Islet of Langerhans (tissue), 1 donor: ENCODE measurements at regions not wholly inside any gene's neighbourhood (a gene's known extent, or its start where the extent isn't known, plus 50 kb on each side); places are given as distances from the start of the nearest gene placed in this dataset.

Experiments
- FAIRE-seq: peaks from one replicate; lab custom pipeline; 2011; peaks lifted over from hg19 to GRCh38; lab: Jason Lieb, UNC

DNA sequence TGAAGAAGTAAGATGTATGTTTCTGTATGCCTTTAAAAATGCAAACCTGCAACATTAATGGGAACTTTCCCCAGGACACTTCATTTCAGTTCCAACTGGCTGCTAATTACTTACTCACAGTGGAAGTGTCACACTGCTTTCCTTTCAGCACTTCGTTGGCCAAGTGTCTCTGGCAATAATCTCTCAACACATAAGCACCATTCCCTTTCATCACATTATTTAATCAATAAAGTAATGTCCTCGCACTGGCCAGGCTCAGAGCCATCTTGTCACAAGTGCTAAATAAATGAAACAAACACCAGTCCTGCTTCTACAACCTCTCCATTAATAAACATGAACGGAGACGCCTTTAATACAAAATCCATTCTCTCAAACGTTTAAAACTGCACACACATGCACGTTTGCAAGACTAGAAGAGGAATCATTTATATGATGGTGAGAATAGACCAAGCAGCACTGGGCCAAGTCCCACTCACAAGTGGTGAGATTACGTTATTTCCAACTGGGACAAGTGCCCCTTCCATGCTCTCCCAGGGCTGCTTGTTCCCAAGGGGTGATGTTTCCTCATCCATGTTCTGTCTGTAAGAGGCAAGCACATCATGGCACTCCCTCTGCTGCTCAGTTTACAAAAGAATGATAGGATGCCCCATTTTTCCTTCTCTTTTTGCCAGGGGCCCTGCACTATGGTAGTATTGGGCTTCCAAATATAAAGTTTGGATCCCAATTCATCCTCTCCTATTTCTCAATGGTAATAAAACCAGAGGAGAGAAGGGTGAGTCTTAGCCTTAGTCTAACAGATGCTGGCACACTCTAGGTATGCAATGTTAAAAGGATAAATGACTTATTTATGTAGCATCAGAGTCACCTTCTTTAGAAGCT is 56.8 kb upstream of the ETAA1 start:
- no peak for FAIRE-seq

- FAIRE-seq = no peak
These were observed 56.2 kb upstream of the ETAA1 start for GRCh38 chr2:67341012-67341318.

DNA sequence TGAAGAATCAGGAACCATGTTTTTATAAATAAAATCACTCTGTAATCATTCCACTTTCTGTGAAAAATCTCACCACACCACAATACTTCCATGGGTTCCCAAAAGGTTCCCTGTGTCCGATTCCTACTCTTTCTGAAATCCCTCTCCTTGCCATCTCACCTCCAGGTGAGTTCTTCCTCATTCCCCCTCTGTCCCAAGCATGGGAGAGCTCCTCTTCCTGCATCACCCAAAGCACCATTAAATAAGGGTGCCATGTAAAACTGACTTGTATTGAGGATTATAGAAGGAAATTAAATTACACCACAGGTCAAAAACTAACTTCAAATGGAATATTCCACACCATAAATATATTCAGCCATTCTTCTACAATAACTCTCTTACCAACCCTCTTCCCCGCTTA is 55.8 kb upstream of the ETAA1 start:
- no peak for FAIRE-seq

GRCh38 chr2:67342394-67342793 is 54.7 kb upstream of the ETAA1 start:
- no peak for FAIRE-seq

DNA sequence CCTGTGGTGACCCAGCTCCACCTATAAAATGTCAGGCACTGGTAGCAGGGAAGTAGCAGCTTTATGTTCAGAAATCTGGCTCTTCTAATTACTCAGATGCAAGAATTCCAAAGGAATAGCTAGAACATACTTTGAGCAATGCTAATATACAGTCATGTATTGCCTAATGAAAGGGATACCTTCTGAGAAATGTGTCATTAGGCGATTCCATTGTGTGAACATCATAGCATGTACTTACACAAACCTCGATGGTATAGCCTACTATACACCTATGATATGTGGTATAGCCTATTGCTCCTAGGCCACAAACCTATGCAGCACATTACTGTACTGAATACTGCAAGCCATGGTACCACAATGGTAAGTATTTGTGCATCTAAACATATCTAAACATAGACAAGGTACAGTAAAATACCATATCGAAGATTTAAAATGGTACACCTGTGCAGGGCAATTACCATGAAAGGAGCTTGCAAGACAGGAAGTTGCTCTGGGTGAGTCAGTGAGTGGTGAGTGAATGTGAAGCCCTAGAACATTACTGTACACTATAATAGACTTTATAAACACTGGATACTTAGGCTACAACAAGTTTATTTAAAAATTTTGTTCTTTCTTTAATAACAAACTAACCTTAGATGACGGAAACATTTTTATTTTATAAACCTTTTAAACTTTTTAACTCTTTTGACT is 50.3 kb upstream of the ETAA1 start:
- no peak for FAIRE-seq
